ENCODE measurements at regions not wholly inside any gene's neighbourhood (a gene's known extent, or its start where the extent isn't known, plus 50 kb on each side); places are given as distances from the start of the nearest gene placed in this dataset.
"Not testable (repeated sequence)": the region's sequence is repeated elsewhere in the genome, so short reads cannot be mapped to it uniquely, and the experiment has no call there.

GRCh38 chr12:60194678-60195077 is 598.8 kb downstream of the SLC16A7 start:
- no peak for DNase-seq (ENCODE audit: low spot score)

- no peak for DNase-seq (ENCODE audit: low spot score)
Observed at GRCh38 chr12:60195483-60195882, 599.7 kb downstream of the SLC16A7 start.

GRCh38 chr12:60196366-60196765 is 600.5 kb downstream of the SLC16A7 start:
- DNase-seq (ENCODE audit: low spot score) = no peak

- DNase-seq (ENCODE audit: low spot score) = no peak
Observed at GRCh38 chr12:60197589-60197988, 601.8 kb downstream of the SLC16A7 start.

- DNase-seq (ENCODE audit: low spot score) = peak; percentile 5
Observed at GRCh38 chr12:60201891-60202290, 606.1 kb downstream of the SLC16A7 start.

- no peak for DNase-seq (ENCODE audit: low spot score)
Observed at GRCh38 chr12:60205500-60205899, 609.7 kb downstream of the SLC16A7 start.

GRCh38 chr12:60209521-60209920 is 613.7 kb downstream of the SLC16A7 start:
- no peak for DNase-seq (ENCODE audit: low spot score)

GRCh38 chr12:60209933-60210332 is 614.1 kb downstream of the SLC16A7 start:
- DNase-seq (ENCODE audit: low spot score) = no peak

- DNase-seq (ENCODE audit: low spot score) = no peak
Observed at GRCh38 chr12:60210756-60211155, 614.9 kb downstream of the SLC16A7 start.

GRCh38 chr12:60211244-60211643 is 615.4 kb downstream of the SLC16A7 start:
- DNase-seq (ENCODE audit: low spot score) = no peak

GRCh38 chr12:60212159-60213000 is 616.6 kb downstream of the SLC16A7 start:
- no peak for DNase-seq (ENCODE audit: low spot score)

- not testable (repeated sequence) for DNase-seq (ENCODE audit: low spot score)
Observed at GRCh38 chr12:60213272-60213671, 617.4 kb downstream of the SLC16A7 start.

GRCh38 chr12:60216226-60216625 is 620.4 kb downstream of the SLC16A7 start:
- DNase-seq (ENCODE audit: low spot score) = no peak

GRCh38 chr12:60223242-60223641 is 627.4 kb downstream of the SLC16A7 start:
- DNase-seq (ENCODE audit: low spot score) = no peak

- DNase-seq (ENCODE audit: low spot score) = no peak
Observed at GRCh38 chr12:60225216-60226000, 629.6 kb downstream of the SLC16A7 start.

GRCh38 chr12:60227916-60228315 is 632.1 kb downstream of the SLC16A7 start:
- DNase-seq (ENCODE audit: low spot score) = no peak

- DNase-seq (ENCODE audit: low spot score) = no peak
Observed at GRCh38 chr12:60230056-60230455, 634.2 kb downstream of the SLC16A7 start.

GRCh38 chr12:60231303-60231702 is 635.5 kb downstream of the SLC16A7 start:
- DNase-seq (ENCODE audit: low spot score) = no peak

GRCh38 chr12:60231976-60232907 is 636.4 kb downstream of the SLC16A7 start:
- no peak for DNase-seq (ENCODE audit: low spot score)

GRCh38 chr12:60234611-60235195 is 638.9 kb downstream of the SLC16A7 start:
- DNase-seq (ENCODE audit: low spot score) = not testable (repeated sequence)

GRCh38 chr12:60235261-60235660 is 639.4 kb downstream of the SLC16A7 start:
- no peak for DNase-seq (ENCODE audit: low spot score)
